Effector memory CD4-positive, alpha-beta T cell (primary cell): ENCODE measurements at regions not wholly inside any gene's neighbourhood (a gene's known extent, or its start where the extent isn't known, plus 50 kb on each side); places are given as distances from the start of the nearest gene placed in this dataset.

ENCODE experiments used
- DNase-seq, 3 donors: peaks; one replicate each; pipeline ENCODE4 v3.0.0-alpha.2; 2020
- H3K27ac ChIP-seq: 2 replicates; pipeline ENCODE4 v1.7.0; 2013; ENCODE audit warnings: mild to moderate bottlenecking, low read length, moderate library complexity; ENCODE audit not compliant: insufficient read depth, poor library complexity, severe bottlenecking
- H3K27me3 ChIP-seq: replicated peaks from 2 replicates; pipeline ENCODE4 v1.7.0; 2013; ENCODE audit warnings: mild to moderate bottlenecking, low read length; ENCODE audit not compliant: insufficient read depth, control insufficient read depth, poor library complexity, severe bottlenecking
- H3K36me3 ChIP-seq: 2 replicates; pipeline ENCODE4 v1.7.0; 2013; ENCODE audit warnings: mild to moderate bottlenecking, low read length, moderate library complexity; ENCODE audit not compliant: control insufficient read depth, insufficient read depth
- H3K4me1 ChIP-seq: 2 replicates; pipeline ENCODE4 v1.7.0; 2013; ENCODE audit warnings: low read length, mild to moderate bottlenecking; ENCODE audit not compliant: control insufficient read depth, insufficient read depth, poor library complexity, severe bottlenecking
- H3K4me3 ChIP-seq: 2 replicates; pipeline ENCODE4 v1.7.0; 2013; ENCODE audit warnings: low read length, low read depth, mild to moderate bottlenecking; ENCODE audit not compliant: insufficient read depth, poor library complexity, severe bottlenecking
- H3K9me3 ChIP-seq: 2 replicates; pipeline ENCODE4 v1.7.0; 2013; ENCODE audit warnings: mild to moderate bottlenecking, low read length, moderate library complexity; ENCODE audit not compliant: control insufficient read depth

- no peaks in the 10 kb centered on the region for H3K36me3 ChIP-seq
- H3K27me3 ChIP-seq, result no peaks in the 10 kb centered on the region
- H3K27ac ChIP-seq, result no peak overlapping the region
- no peak overlapping the region for H3K4me3 ChIP-seq
- H3K9me3 ChIP-seq, result no peaks in the 10 kb centered on the region
- DNase-seq, result no peak
- H3K4me1 ChIP-seq, result no peaks in the 10 kb centered on the region
Observed at GRCh38 chr3:5542472-5542871, 355.0 kb downstream of the EDEM1 start.

GRCh38 chr3:5543047-5543446 lies 355.5 kb downstream of the EDEM1 start:
- Histone ChIP-seq H3K36me3 (no peaks in the 10 kb centered on the region), H3K27ac (no peak overlapping the region), H3K4me1 (no peaks in the 10 kb centered on the region), H3K27me3 (no peaks in the 10 kb centered on the region), H3K4me3 (no peak overlapping the region), H3K9me3 (no peaks in the 10 kb centered on the region)
- DNase-seq, result no peak

GRCh38 chr3:5545719-5546118 lies 358.2 kb downstream of the EDEM1 start:
- H3K4me3 ChIP-seq, result no peak overlapping the region
- DNase-seq, result no peak
- no peak overlapping the region for H3K27ac ChIP-seq
- no peaks in the 10 kb centered on the region for H3K4me1 ChIP-seq
- no peaks in the 10 kb centered on the region for H3K36me3 ChIP-seq
- H3K27me3 ChIP-seq, result no peaks in the 10 kb centered on the region
- H3K9me3 ChIP-seq, result no peaks in the 10 kb centered on the region

- no peak for DNase-seq
- H3K27me3 ChIP-seq, result no peaks in the 10 kb centered on the region
- H3K9me3 ChIP-seq, result no peaks in the 10 kb centered on the region
- H3K36me3 ChIP-seq, result no peaks in the 10 kb centered on the region
- H3K4me3 ChIP-seq, result no peak overlapping the region
- no peak overlapping the region for H3K27ac ChIP-seq
- no peaks in the 10 kb centered on the region for H3K4me1 ChIP-seq
Observed at GRCh38 chr3:5553203-5553602, 365.7 kb downstream of the EDEM1 start.

GRCh38 chr3:5554245-5554747 lies 366.8 kb downstream of the EDEM1 start:
- Histone ChIP-seq H3K27me3 (no peaks in the 10 kb centered on the region), H3K9me3 (no peaks in the 10 kb centered on the region), H3K27ac (no peak overlapping the region), H3K4me3 (no peak overlapping the region), H3K4me1 (no peaks in the 10 kb centered on the region), H3K36me3 (no peaks in the 10 kb centered on the region)
- no peak for DNase-seq

- H3K27ac ChIP-seq, result no peak overlapping the region
- H3K9me3 ChIP-seq, result no peaks in the 10 kb centered on the region
- H3K36me3 ChIP-seq, result no peaks in the 10 kb centered on the region
- H3K4me3 ChIP-seq, result no peak overlapping the region
- DNase-seq, result no peak
- no peaks in the 10 kb centered on the region for H3K4me1 ChIP-seq
- H3K27me3 ChIP-seq, result no peaks in the 10 kb centered on the region
Observed at GRCh38 chr3:5560199-5560598, 372.7 kb downstream of the EDEM1 start.

GRCh38 chr3:5563537-5564277 lies 376.2 kb downstream of the EDEM1 start:
- Histone ChIP-seq H3K9me3 (no peaks in the 10 kb centered on the region), H3K27me3 (no peaks in the 10 kb centered on the region), H3K27ac (no peak overlapping the region), H3K4me1 (no peaks in the 10 kb centered on the region), H3K4me3 (no peak overlapping the region), H3K36me3 (no peaks in the 10 kb centered on the region)
- DNase-seq, result no peak

- Histone ChIP-seq H3K9me3 (no peaks in the 10 kb centered on the region), H3K27ac (no peak overlapping the region), H3K36me3 (no peaks in the 10 kb centered on the region), H3K4me1 (no peaks in the 10 kb centered on the region), H3K4me3 (no peak overlapping the region), H3K27me3 (no peaks in the 10 kb centered on the region)
- no peak for DNase-seq
Observed at GRCh38 chr3:5564278-5564666, 376.8 kb downstream of the EDEM1 start.

GRCh38 chr3:5565026-5565425 lies 377.5 kb downstream of the EDEM1 start:
- Histone ChIP-seq H3K4me3 (no peak overlapping the region), H3K27ac (no peak overlapping the region), H3K27me3 (no peaks in the 10 kb centered on the region), H3K36me3 (no peaks in the 10 kb centered on the region), H3K9me3 (no peaks in the 10 kb centered on the region), H3K4me1 (no peaks in the 10 kb centered on the region)
- DNase-seq, result no peak

- DNase-seq, result no peak
- Histone ChIP-seq H3K4me3 (no peak overlapping the region), H3K4me1 (no peaks in the 10 kb centered on the region), H3K9me3 (no peaks in the 10 kb centered on the region), H3K27me3 (no peaks in the 10 kb centered on the region), H3K36me3 (no peaks in the 10 kb centered on the region), H3K27ac (no peak overlapping the region)
Observed at GRCh38 chr3:5567113-5567512, 379.6 kb downstream of the EDEM1 start.
